ENCODE measurements at regions not wholly inside any gene's neighbourhood (a gene's known extent, or its start where the extent isn't known, plus 50 kb on each side); places are given as distances from the start of the nearest gene placed in this dataset.

- DNase-seq = no peak
Measured at GRCh38 chr20:22508426-22508825, 75.9 kb downstream of the FOXA2 start.

GRCh38 chr20:22507240-22507961 lies 77.0 kb downstream of the FOXA2 start:
- no peaks in the 10 kb centered on the region for H3K4me1 ChIP-seq
- intact Hi-C loops (cut with micrococcal nuclease) = no loop called here
- no peak for TF ChIP-seq CTCF (IDR thresholded peaks at IDR 0.05; ENCODE audit: borderline replicate concordance)
- H3K27ac ChIP-seq (replicated peaks) = no peak overlapping the region
- no peaks in the 10 kb centered on the region for H3K36me3 ChIP-seq
- no peak for DNase-seq
- peaks cover 73% of the 10 kb centered on the region for H3K27me3 ChIP-seq (ENCODE audit: low read depth)
- H3K4me3 ChIP-seq = no peak overlapping the region
- H3K9me3 ChIP-seq (replicated peaks) = no peaks in the 10 kb centered on the region

More at GRCh38 chr20:22508426-22508825, 75.9 kb downstream of the FOXA2 start:
- Histone ChIP-seq H3K36me3 (no peaks in the 10 kb centered on the region), H3K9me3 (replicated peaks) (no peaks in the 10 kb centered on the region), H3K4me1 (no peaks in the 10 kb centered on the region), H3K4me3 (no peak overlapping the region), H3K27ac (replicated peaks) (no peak overlapping the region), H3K27me3 (ENCODE audit: low read depth) (peaks cover 74% of the 10 kb centered on the region)
- no peak for TF ChIP-seq CTCF (IDR thresholded peaks at IDR 0.05; ENCODE audit: borderline replicate concordance)
- intact Hi-C loops (cut with micrococcal nuclease) = no loop called here

- Histone ChIP-seq H3K4me3 (no peak overlapping the region), H3K36me3 (no peaks in the 10 kb centered on the region), H3K27ac (replicated peaks) (no peak overlapping the region), H3K4me1 (no peaks in the 10 kb centered on the region), H3K27me3 (ENCODE audit: low read depth) (peaks cover 75% of the 10 kb centered on the region), H3K9me3 (replicated peaks) (no peaks in the 10 kb centered on the region)
- DNase-seq = no peak
- intact Hi-C loops (cut with micrococcal nuclease) = no loop called here
- no peak for TF ChIP-seq CTCF (IDR thresholded peaks at IDR 0.05; ENCODE audit: borderline replicate concordance)
Measured at GRCh38 chr20:22506827-22507226, 77.5 kb downstream of the FOXA2 start.

- H3K9me3 ChIP-seq (replicated peaks) = no peaks in the 10 kb centered on the region
- H3K27ac ChIP-seq (replicated peaks) = no peak overlapping the region
- H3K4me1 ChIP-seq = no peaks in the 10 kb centered on the region
- no peak overlapping the region for H3K4me3 ChIP-seq
- H3K27me3 ChIP-seq (ENCODE audit: low read depth) = peaks cover 78% of the 10 kb centered on the region
- no peak for TF ChIP-seq CTCF (IDR thresholded peaks at IDR 0.05; ENCODE audit: borderline replicate concordance)
- intact Hi-C loops (cut with micrococcal nuclease) = no loop called here
- no peak for DNase-seq
- no peaks in the 10 kb centered on the region for H3K36me3 ChIP-seq
Measured at GRCh38 chr20:22504829-22505377, 79.5 kb downstream of the FOXA2 start.

- intact Hi-C loops (cut with micrococcal nuclease) = no loop called here
Measured at GRCh38 chr20:22503577-22503976, 80.8 kb downstream of the FOXA2 start.

More at GRCh38 chr20:22503577-22503976, 80.8 kb downstream of the FOXA2 start:
- no peak for DNase-seq
- no peak for TF ChIP-seq CTCF (IDR thresholded peaks at IDR 0.05; ENCODE audit: borderline replicate concordance)
- H3K36me3 ChIP-seq = no peaks in the 10 kb centered on the region
- H3K4me1 ChIP-seq = no peaks in the 10 kb centered on the region
- no peak overlapping the region for H3K4me3 ChIP-seq
- no peaks in the 10 kb centered on the region for H3K9me3 ChIP-seq (replicated peaks)
- peaks cover 76% of the 10 kb centered on the region for H3K27me3 ChIP-seq (ENCODE audit: low read depth)
- no peak overlapping the region for H3K27ac ChIP-seq (replicated peaks)
